Activated naive CD8-positive, alpha-beta T cell treated with anti-CD3 and anti-CD28 coated beads for 36 hours (primary cell): ENCODE measurements at regions not wholly inside any gene's neighbourhood (a gene's known extent, or its start where the extent isn't known, plus 50 kb on each side); places are given as distances from the start of the nearest gene placed in this dataset.

Experiments
- DNase-seq: peaks from one replicate; pipeline ENCODE4 v3.0.0; 2021
- H3K27ac Mint-ChIP-seq: one replicate; pipeline ENCODE4 v1.8.0; 2022; ENCODE audit warnings: mild to moderate bottlenecking, moderate library complexity, mixed read lengths
- H3K27me3 Mint-ChIP-seq: one replicate; pipeline ENCODE4 v1.8.0; 2022; ENCODE audit warnings: mild to moderate bottlenecking, mixed read lengths
- H3K36me3 Mint-ChIP-seq: one replicate; pipeline ENCODE4 v1.8.0; 2021; ENCODE audit warnings: mild to moderate bottlenecking, mixed read lengths
- H3K4me1 Mint-ChIP-seq: one replicate; pipeline ENCODE4 v1.8.0; 2021; ENCODE audit warnings: mixed read lengths
- H3K4me3 Mint-ChIP-seq: one replicate; pipeline ENCODE4 v1.8.0; 2022; ENCODE audit warnings: mild to moderate bottlenecking, moderate library complexity, mixed read lengths
- H3K9me3 Mint-ChIP-seq: one replicate; pipeline ENCODE4 v1.8.0; 2022; ENCODE audit warnings: mixed read lengths

GRCh38 chr10:62740885-62741745, 63.4 kb upstream of the ADO start:
- H3K27ac Mint-ChIP-seq: no peak overlapping the region
- H3K4me1 Mint-ChIP-seq: peaks cover 30% of the 10 kb centered on the region
- no peak overlapping the region for H3K4me3 Mint-ChIP-seq
- no peaks in the 10 kb centered on the region for H3K36me3 Mint-ChIP-seq
- DNase-seq: no peak
- no peaks in the 10 kb centered on the region for H3K27me3 Mint-ChIP-seq
- peaks cover 1% of the 10 kb centered on the region for H3K9me3 Mint-ChIP-seq

DNA sequence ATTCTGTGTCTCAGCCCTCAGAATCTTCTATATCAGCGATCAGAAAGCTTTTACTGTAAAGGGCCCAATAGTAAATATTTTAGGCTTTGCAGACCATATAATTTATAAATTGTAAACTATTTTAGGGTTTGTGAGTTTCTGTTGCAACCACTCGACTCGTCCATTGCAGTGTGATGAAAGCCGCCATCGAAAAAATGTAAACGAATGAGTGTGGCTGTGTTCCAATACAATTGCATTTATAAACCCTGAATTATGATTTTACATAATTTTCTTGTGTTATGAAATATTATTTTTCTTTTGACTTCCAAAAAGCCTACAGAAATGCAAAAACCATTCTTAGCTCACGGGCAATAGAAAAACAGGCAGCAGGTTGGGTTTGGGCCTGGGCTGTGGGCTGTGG, 62.5 kb upstream of the ADO start:
- peaks cover 1% of the 10 kb centered on the region for H3K9me3 Mint-ChIP-seq
- H3K4me3 Mint-ChIP-seq: no peak overlapping the region
- H3K27me3 Mint-ChIP-seq: no peaks in the 10 kb centered on the region
- no peaks in the 10 kb centered on the region for H3K36me3 Mint-ChIP-seq
- no peak overlapping the region for H3K27ac Mint-ChIP-seq
- peaks cover 26% of the 10 kb centered on the region for H3K4me1 Mint-ChIP-seq
- DNase-seq: no peak

DNA sequence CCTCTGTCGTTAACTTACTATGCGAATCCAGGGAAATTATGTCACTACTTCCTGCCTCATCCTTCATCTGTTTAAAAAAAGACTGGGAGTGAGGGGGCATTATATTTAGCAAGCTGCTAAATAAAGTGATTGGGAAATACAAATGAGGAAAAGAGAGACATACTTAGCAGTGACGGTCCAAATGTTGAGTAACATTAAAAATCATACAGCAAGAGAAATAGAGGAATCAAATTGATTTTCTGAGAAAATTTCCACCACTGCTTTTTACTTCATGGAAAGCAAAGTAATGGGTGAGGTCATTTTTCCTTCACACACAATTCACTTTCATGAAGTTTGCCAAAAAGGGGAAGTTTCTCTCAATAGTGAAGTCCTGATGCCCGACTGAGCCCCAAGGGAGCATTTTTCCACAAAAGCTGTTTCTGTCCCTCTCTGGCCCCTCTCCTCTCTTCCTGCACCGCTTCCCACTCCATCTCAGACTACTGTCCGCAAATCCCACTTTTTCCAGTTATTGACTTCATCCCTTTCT, 61.9 kb upstream of the ADO start:
- peak overlapping the region; percentile 40 for H3K27ac Mint-ChIP-seq
- peaks cover 1% of the 10 kb centered on the region for H3K9me3 Mint-ChIP-seq
- no peak for DNase-seq
- H3K27me3 Mint-ChIP-seq: no peaks in the 10 kb centered on the region
- H3K4me1 Mint-ChIP-seq: peaks cover 24% of the 10 kb centered on the region
- H3K4me3 Mint-ChIP-seq: no peak overlapping the region
- H3K36me3 Mint-ChIP-seq: no peaks in the 10 kb centered on the region

- Mint-ChIP-seq H3K27me3 (no peaks in the 10 kb centered on the region), H3K36me3 (no peaks in the 10 kb centered on the region), H3K27ac (no peak overlapping the region), H3K9me3 (peaks cover 2% of the 10 kb centered on the region), H3K4me1 (peaks cover 30% of the 10 kb centered on the region), H3K4me3 (no peak overlapping the region)
- DNase-seq: no peak
Measured at GRCh38 chr10:62744136-62744535, 60.4 kb upstream of the ADO start.

DNA sequence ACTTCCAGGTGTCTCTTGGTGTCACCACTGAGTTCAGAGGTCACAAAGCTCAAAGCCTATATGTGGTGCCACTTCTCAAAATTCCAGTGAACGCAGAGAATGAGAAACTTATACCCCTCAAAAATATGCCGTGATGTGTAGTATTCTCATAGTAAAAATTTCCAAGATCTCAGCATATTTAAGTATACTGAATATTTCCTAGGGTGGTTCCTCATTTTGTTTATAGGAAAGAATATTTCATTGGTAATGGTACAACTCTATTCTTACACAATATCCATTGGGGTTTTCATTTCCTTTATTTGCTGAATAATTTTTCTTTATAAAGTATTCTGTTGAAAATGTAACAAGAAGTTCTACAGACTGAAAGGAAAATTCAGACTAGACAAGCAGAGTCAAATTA, 58.9 kb upstream of the ADO start:
- Mint-ChIP-seq H3K4me3 (no peak overlapping the region), H3K9me3 (peaks cover 1% of the 10 kb centered on the region), H3K36me3 (no peaks in the 10 kb centered on the region), H3K27ac (no peak overlapping the region), H3K27me3 (no peaks in the 10 kb centered on the region), H3K4me1 (peaks cover 34% of the 10 kb centered on the region)
- DNase-seq: no peak

DNA sequence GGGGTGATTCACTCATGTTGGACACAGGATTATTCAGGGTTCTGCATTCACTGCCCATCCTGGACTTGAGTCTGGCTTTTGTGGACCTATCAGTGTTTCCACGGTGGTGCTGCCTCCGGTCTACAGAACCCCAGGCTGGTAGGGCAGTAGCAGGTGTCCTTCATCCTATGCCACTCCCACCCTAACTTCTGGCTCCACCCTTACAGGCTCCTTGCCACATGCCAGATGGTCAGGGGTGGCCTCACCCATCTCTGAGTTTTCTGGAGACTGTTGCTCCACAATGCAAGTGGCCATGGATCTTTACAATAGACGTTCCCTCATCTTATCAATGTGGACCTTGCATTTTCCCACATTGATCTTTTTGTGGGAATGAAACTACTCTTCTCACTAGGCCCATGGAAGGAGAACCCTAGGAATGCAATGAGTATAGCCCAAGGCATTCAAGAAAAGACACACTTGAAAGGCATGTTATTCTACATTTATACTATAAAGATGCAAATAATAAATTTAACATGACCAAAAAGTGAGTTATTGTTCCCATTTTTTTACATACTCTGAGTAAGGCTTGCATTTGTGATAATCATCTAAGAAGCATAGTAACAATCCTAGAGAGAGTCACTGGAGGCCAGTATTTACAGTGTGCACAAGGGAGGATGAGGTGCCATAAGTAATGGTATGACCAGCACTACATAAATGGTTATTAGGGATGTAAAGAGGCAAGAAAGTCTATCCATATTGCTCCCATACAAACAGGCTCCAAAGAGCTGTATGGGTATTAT, 57.4 kb upstream of the ADO start:
- H3K4me3 Mint-ChIP-seq: no peak overlapping the region
- DNase-seq: no peak
- no peaks in the 10 kb centered on the region for H3K27me3 Mint-ChIP-seq
- H3K9me3 Mint-ChIP-seq: peaks cover 3% of the 10 kb centered on the region
- H3K27ac Mint-ChIP-seq: no peak overlapping the region
- peaks cover 34% of the 10 kb centered on the region for H3K4me1 Mint-ChIP-seq
- H3K36me3 Mint-ChIP-seq: no peaks in the 10 kb centered on the region

GRCh38 chr10:62748386-62748785, 56.1 kb upstream of the ADO start:
- Mint-ChIP-seq H3K36me3 (no peaks in the 10 kb centered on the region), H3K27me3 (no peaks in the 10 kb centered on the region), H3K4me1 (peaks cover 21% of the 10 kb centered on the region), H3K4me3 (no peak overlapping the region), H3K27ac (peak overlapping the region; percentile 89), H3K9me3 (peaks cover 3% of the 10 kb centered on the region)
- DNase-seq: no peak

GRCh38 chr10:62749093-62749683, 55.3 kb upstream of the ADO start:
- Mint-ChIP-seq H3K4me1 (peaks cover 24% of the 10 kb centered on the region), H3K27ac (peak overlapping the region; percentile 89), H3K9me3 (peaks cover 3% of the 10 kb centered on the region), H3K36me3 (no peaks in the 10 kb centered on the region), H3K4me3 (peak overlapping the region; percentile 15), H3K27me3 (no peaks in the 10 kb centered on the region)
- DNase-seq: no peak
